Keratinocyte (primary cell): ENCODE measurements at regions not wholly inside any gene's neighbourhood (a gene's known extent, or its start where the extent isn't known, plus 50 kb on each side); places are given as distances from the start of the nearest gene placed in this dataset.

Source experiments
- DNase-seq: peaks from one replicate; pipeline ENCODE4 v3.0.0-alpha.2; 2011; ENCODE audit warnings: low read depth, missing footprints, low spot score
- FAIRE-seq: peaks from 2 replicates; lab custom pipeline; 2011; peaks lifted over from hg19 to GRCh38; lab: Jason Lieb, UNC
- H2AFZ ChIP-seq: 2 replicates; pipeline ENCODE4 v1.6.0; 2012; ENCODE audit warnings: low read length, control low read depth, inconsistent platforms; ENCODE audit not compliant: control insufficient read depth
- H3K27ac ChIP-seq: 2 replicates; pipeline ENCODE4 v1.5.1; 2011; ENCODE audit warnings: low read length; ENCODE audit not compliant: control insufficient read depth, insufficient read depth
- H3K27me3 ChIP-seq: 3 replicates; pipeline ENCODE4 v1.6.0; 2011; ENCODE audit warnings: low read length; ENCODE audit not compliant: control insufficient read depth, insufficient read depth; ENCODE audit errors: extremely low read depth
- H3K36me3 ChIP-seq, 2 experiments: 2 replicates in 1 of 2; 3 replicates in 1 of 2; pipeline ENCODE4 v1.5.1; 2011; ENCODE audit warnings: low read length in 2 of 2, mild to moderate bottlenecking in 1 of 2; ENCODE audit not compliant: control insufficient read depth in 2 of 2, insufficient read depth in 2 of 2; ENCODE audit errors: extremely low read depth in 1 of 2
- H3K4me1 ChIP-seq: 3 replicates; pipeline ENCODE4 v1.5.1; 2011; ENCODE audit warnings: low read length; ENCODE audit not compliant: control insufficient read depth, insufficient read depth; ENCODE audit errors: extremely low read depth
- H3K4me2 ChIP-seq: 3 replicates; pipeline ENCODE4 v1.6.0; 2011; ENCODE audit warnings: low read depth, low read length; ENCODE audit not compliant: control insufficient read depth, insufficient read depth; ENCODE audit errors: extremely low read depth
- H3K4me3 ChIP-seq, 3 experiments: fragments of 200-600 bp in 1 of 3; sonication (generic) in 1 of 3; 2 replicates in 2 of 3; 3 replicates in 1 of 3; pipeline ENCODE4 v1.5.1; 2011 to 2016; ENCODE audit warnings: low read length in 3 of 3, mild to moderate bottlenecking in 3 of 3, control low read depth in 2 of 3, inconsistent platforms in 1 of 3, low read depth in 1 of 3, mixed read lengths in 1 of 3, mixed run types in 1 of 3, moderate library complexity in 1 of 3; ENCODE audit not compliant: control insufficient read depth in 2 of 3, insufficient read depth in 2 of 3; ENCODE audit errors: extremely low read depth in 1 of 3
- H3K79me2 ChIP-seq: 2 replicates; pipeline ENCODE4 v1.6.0; 2012; ENCODE audit warnings: low read length; ENCODE audit not compliant: control insufficient read depth, insufficient read depth
- H3K9ac ChIP-seq: 3 replicates; pipeline ENCODE4 v1.6.0; 2011; ENCODE audit warnings: low read length; ENCODE audit not compliant: control insufficient read depth, insufficient read depth; ENCODE audit errors: extremely low read depth
- H3K9me1 ChIP-seq: 3 replicates; pipeline ENCODE4 v1.6.0; 2011; ENCODE audit warnings: low read length; ENCODE audit not compliant: control insufficient read depth, insufficient read depth; ENCODE audit errors: extremely low read depth
- H3K9me3 ChIP-seq: 2 replicates; pipeline ENCODE4 v1.5.1; 2012; ENCODE audit warnings: low read depth, low read length; ENCODE audit not compliant: control insufficient read depth
- H4K20me1 ChIP-seq: 3 replicates; pipeline ENCODE4 v1.6.0; 2011; ENCODE audit warnings: low read length; ENCODE audit not compliant: control insufficient read depth, insufficient read depth; ENCODE audit errors: extremely low read depth
- EZH2 ChIP-seq: IDR thresholded peaks from one replicate; pipeline ENCODE4 v1.6.1; 2012; ENCODE audit warnings: inconsistent platforms, mild to moderate bottlenecking, low read length, moderate library complexity
- dilution Hi-C: fragments of 300-500 bp; cut with MboI; formaldehyde crosslinking; loops from one replicate; pipeline ENCODE4 v1.7.0; 2020; ENCODE audit warnings: low sequenced_read_pairs; ENCODE audit not compliant: extremely low pct_ligation_motif_present
- TF ChIP-seq, protein P1 (sequence below), 3 experiments: IDR thresholded peaks in 1 of 3; conservative IDR thresholded peaks in 1 of 3; optimal IDR thresholded peaks in 1 of 3; 2 replicates in 2 of 3; 3 replicates in 1 of 3; pipeline versions ENCODE3 to v1.5.1; 2011; ENCODE audit warnings: low read length in 3 of 3, mild to moderate bottlenecking in 3 of 3, moderate library complexity in 2 of 3, control low read depth in 1 of 3, inconsistent platforms in 1 of 3; ENCODE audit not compliant: insufficient read depth in 2 of 3; ENCODE audit errors: extremely low read depth in 1 of 3

DNA sequence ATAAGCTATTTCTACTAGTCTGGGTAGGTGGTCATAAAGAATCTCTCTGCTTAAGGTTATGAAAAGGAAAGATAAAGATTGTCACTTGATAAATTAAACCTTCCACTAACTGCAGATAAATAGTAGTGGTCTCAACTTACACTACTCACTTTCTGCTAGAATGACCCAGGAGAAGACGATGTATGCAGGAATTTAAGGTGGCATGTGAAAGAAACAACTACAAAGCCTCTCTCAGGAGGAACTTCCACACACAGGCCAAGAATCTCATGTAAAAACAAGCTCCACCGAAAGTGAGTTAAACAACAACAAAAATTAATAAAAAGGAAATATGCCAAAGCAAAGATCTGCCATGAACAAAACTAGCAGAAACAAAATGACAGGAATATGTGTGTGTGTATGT, 165.4 kb downstream of the CDC14C start:
- no peak overlapping the region for H3K4me2 ChIP-seq
- dilution Hi-C loops = no loop called here
- H3K36me3 ChIP-seq = no peaks in the 10 kb centered on the region
- no peaks in the 10 kb centered on the region for H3K9me3 ChIP-seq
- no peaks in the 10 kb centered on the region for H3K9me1 ChIP-seq
- no peak overlapping the region for H3K27ac ChIP-seq
- no peaks in the 10 kb centered on the region for H3K27me3 ChIP-seq
- no peak for DNase-seq
- H2AFZ ChIP-seq = peak overlapping the region; percentile 37
- no peak overlapping the region for H3K9ac ChIP-seq
- no peak for FAIRE-seq
- H3K79me2 ChIP-seq = no peaks in the 10 kb centered on the region
- TF ChIP-seq, protein P1, sequence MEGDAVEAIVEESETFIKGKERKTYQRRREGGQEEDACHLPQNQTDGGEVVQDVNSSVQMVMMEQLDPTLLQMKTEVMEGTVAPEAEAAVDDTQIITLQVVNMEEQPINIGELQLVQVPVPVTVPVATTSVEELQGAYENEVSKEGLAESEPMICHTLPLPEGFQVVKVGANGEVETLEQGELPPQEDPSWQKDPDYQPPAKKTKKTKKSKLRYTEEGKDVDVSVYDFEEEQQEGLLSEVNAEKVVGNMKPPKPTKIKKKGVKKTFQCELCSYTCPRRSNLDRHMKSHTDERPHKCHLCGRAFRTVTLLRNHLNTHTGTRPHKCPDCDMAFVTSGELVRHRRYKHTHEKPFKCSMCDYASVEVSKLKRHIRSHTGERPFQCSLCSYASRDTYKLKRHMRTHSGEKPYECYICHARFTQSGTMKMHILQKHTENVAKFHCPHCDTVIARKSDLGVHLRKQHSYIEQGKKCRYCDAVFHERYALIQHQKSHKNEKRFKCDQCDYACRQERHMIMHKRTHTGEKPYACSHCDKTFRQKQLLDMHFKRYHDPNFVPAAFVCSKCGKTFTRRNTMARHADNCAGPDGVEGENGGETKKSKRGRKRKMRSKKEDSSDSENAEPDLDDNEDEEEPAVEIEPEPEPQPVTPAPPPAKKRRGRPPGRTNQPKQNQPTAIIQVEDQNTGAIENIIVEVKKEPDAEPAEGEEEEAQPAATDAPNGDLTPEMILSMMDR (optimal IDR thresholded peaks at IDR 0.05 in 1 of 3, IDR thresholded peaks at IDR 0.05 in 1 of 3, conservative IDR thresholded peaks at IDR 0.05 in 1 of 3; ENCODE audit: extremely low read depth in 1 of 3, insufficient read depth in 2 of 3, low read length in 3 of 3) = no peak
- TF ChIP-seq EZH2 = no peak
- H4K20me1 ChIP-seq = no peaks in the 10 kb centered on the region
- no peak overlapping the region for H3K4me3 ChIP-seq
- no peaks in the 10 kb centered on the region for H3K4me1 ChIP-seq

DNA sequence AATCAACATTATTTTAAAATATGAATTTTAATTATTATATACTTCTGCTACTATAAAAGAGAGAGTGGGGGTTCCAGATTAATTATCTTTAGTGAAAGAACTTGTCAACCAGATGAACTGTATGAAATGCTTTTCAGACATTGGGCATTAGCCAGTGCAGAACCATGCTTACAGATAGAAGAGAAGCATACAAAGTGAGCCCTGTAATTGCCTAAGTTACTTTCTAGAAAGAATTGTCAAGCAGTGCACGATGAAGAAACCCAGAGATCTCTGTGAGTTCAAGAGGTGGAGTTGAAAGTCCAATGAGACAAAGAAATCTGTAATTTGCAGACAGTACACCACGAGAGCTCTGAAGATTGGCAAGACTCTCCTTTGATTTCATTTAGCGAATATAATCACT, 166.7 kb downstream of the CDC14C start:
- dilution Hi-C loops = no loop called here
- H3K9me1 ChIP-seq = no peaks in the 10 kb centered on the region
- no peak overlapping the region for H3K4me3 ChIP-seq
- H3K4me2 ChIP-seq = peak overlapping the region; percentile 16
- peak overlapping the region; percentile 70 for H2AFZ ChIP-seq
- no peaks in the 10 kb centered on the region for H3K36me3 ChIP-seq
- no peak for FAIRE-seq
- H3K9ac ChIP-seq = no peak overlapping the region
- no peaks in the 10 kb centered on the region for H3K79me2 ChIP-seq
- no peak for TF ChIP-seq EZH2
- TF ChIP-seq, protein P1 (optimal IDR thresholded peaks at IDR 0.05 in 1 of 3, IDR thresholded peaks at IDR 0.05 in 1 of 3, conservative IDR thresholded peaks at IDR 0.05 in 1 of 3; ENCODE audit: extremely low read depth in 1 of 3, insufficient read depth in 2 of 3, low read length in 3 of 3) = no peak
- H3K27me3 ChIP-seq = no peaks in the 10 kb centered on the region
- no peak for DNase-seq
- no peaks in the 10 kb centered on the region for H4K20me1 ChIP-seq
- H3K27ac ChIP-seq = no peak overlapping the region
- H3K9me3 ChIP-seq = no peaks in the 10 kb centered on the region
- no peaks in the 10 kb centered on the region for H3K4me1 ChIP-seq
